ENCODE measurements at regions not wholly inside any gene's neighbourhood (a gene's known extent, or its start where the extent isn't known, plus 50 kb on each side); places are given as distances from the start of the nearest gene placed in this dataset.

DNA sequence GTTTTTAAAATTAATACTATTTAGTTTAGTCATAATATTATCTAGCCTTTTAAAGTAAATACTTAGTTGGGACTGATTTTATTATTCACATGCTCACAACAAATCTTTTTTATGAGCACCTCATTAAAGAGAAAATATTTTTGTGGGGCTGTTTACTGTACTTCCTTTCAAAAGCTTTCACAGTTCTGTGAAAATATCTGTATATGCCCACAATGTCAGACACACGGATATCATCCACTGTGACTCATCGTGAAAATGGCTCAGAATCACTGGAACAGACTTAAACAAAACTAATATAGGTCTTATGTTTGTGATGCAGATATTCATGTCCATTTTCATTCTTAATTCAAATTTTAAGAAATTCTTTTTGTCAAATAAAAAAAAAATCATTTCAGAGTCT, 305.2 kb downstream of the RAB38 start:
- TF ChIP-seq GATA3 (IDR thresholded peaks at IDR 0.05; ENCODE audit: low read depth, low read length): no peak
- TF ChIP-seq GATA2 (IDR thresholded peaks at IDR 0.05; ENCODE audit: low read depth, low read length): no peak

DNA sequence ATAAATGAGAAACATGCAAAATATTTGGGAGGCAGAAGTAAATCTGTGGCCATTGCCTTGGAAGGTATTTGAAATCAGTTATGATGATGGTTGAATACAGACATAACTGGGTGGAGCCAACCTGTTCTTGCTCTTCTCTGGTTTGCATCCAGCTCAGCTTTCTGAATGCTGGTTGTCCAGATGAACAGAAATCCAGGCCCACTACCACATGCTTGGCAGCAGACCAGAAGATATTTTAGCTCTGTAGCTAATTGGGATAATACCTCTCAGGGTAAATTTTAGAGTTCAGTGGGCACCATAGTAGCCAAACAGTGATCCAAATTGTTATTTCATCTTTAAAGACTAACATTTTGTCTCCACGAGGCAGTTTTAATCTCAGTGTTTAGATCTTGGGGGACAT, 308.3 kb downstream of the RAB38 start:
- TF ChIP-seq GATA3 (IDR thresholded peaks at IDR 0.05; ENCODE audit: low read depth, low read length): no peak

DNA sequence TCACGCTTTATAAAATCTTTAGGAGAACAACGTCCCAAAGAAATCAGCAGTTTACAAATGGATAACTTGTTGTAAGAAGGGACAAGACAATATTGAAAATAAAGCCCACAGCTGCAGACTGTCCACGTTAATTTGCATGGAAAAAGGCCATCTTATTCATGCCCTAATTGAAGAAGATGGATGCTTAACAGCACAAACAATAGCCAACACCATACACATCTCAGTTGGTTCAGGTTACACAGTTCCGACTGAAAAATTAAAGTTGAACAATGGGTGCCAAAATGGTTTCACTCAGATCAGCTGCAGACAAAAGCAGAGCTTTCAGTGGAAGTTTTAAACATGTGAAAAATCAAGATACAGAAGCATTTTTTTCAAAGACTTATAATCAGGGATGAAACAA, 314.2 kb downstream of the RAB38 start:
- TF ChIP-seq GATA2 (IDR thresholded peaks at IDR 0.05; ENCODE audit: low read depth, low read length): no peak
- TF ChIP-seq GATA3 (IDR thresholded peaks at IDR 0.05; ENCODE audit: low read depth, low read length): no peak

DNA sequence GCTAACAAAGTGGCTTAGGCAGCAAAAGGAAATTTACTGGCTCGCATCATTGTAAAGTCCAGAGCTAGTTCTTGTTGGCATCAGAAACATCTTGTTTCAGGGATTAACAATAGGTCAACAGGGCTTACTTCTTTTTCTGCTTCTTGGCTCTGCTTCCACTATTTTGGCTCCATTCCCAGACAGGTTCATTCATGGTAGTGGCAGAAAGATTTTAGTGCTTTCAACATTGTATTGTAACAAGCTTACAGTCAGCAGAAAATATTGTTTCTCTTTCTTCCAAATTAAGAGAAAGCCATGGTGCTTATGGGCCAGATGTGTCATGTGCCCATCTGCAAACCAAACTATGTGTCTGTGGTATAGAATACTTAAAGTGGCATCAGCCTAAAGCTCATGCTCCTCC, 315.6 kb downstream of the RAB38 start:
- no peak for TF ChIP-seq GATA3 (IDR thresholded peaks at IDR 0.05; ENCODE audit: low read depth, low read length)
- TF ChIP-seq GATA2 (IDR thresholded peaks at IDR 0.05; ENCODE audit: low read depth, low read length): no peak

DNA sequence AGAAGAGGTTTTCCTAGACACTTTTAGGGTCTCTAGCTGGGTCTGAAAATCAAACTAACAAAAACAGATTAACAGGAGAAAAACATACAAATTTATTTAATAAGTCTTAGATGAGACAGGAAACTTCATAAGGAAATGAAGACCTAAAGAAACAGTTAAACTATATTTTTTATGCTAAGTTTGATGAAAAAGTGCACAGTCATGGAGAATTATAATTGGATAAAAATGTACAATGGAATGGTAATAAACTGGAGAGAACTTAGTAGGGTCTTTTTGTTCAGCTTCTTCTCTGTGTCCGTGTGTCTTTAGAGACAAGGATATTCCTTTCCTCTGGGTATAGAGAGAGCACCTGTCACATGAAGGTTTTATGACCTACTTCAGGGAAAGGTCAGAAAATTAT, 323.4 kb downstream of the RAB38 start:
- no peak for TF ChIP-seq GATA3 (IDR thresholded peaks at IDR 0.05; ENCODE audit: low read depth, low read length)
- TF ChIP-seq GATA2 (IDR thresholded peaks at IDR 0.05; ENCODE audit: low read depth, low read length): no peak

DNA sequence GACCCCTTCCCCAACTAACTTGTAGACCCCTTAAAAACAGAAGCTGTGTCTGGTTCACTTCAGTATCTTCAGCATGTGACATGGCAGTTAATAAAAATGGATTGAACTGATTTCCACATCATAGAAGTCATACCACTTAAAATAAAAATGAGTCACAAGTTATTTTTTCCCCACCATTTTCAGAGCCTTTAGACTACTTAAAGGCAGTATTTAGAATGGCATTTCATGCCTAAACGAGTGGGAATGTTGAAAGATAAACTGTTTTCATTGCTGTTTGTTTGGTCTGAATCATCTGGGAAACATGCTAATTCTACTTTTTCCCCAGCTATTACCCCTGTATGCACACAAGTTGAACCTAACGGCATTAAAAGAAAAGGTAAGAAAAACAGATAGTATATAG, 324.0 kb downstream of the RAB38 start:
- TF ChIP-seq GATA3 (IDR thresholded peaks at IDR 0.05; ENCODE audit: low read depth, low read length) (no peak), GATA2 (IDR thresholded peaks at IDR 0.05; ENCODE audit: low read depth, low read length) (no peak)

DNA sequence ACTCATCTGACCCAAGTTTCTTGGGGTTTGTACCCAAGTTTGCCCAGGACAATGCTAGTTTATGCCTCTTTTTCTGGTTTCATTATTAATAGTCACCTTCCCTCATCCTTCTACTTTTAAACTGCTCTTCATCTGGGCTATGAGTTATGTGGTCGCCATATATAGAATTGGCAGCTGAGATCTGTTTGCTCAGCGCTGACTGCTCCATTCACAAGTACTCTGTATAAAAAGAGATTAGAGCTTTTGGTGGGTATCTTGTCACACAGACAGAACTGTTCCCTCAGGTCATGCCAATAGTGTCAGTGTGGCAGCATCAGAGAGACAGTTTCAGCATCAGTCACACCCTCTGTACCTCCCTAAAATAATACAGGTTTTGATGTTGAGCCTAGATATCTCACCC, 326.0 kb downstream of the RAB38 start:
- TF ChIP-seq GATA2 (IDR thresholded peaks at IDR 0.05; ENCODE audit: low read depth, low read length): no peak
- no peak for TF ChIP-seq GATA3 (IDR thresholded peaks at IDR 0.05; ENCODE audit: low read depth, low read length)

DNA sequence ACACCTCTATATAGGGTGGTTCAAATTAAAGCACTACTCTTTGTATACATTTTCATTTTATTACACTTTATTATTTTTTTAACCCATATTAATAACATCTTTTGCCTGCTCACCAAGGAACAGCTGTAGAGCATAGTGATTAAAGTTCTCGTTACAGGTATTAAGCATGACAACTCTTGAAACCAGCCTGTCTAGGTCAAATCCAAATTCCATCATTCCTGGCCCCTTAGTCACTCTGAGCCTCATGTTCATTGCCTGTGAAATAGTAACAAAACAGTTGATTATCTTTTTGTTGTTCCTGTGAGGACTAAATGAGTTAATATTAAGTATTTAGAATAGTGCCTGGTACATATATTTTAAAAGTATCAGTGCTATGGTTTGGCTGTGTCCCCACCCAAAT, 334.5 kb downstream of the RAB38 start:
- no peak for TF ChIP-seq GATA3 (IDR thresholded peaks at IDR 0.05; ENCODE audit: low read depth, low read length)
- no peak for TF ChIP-seq GATA2 (IDR thresholded peaks at IDR 0.05; ENCODE audit: low read depth, low read length)

DNA sequence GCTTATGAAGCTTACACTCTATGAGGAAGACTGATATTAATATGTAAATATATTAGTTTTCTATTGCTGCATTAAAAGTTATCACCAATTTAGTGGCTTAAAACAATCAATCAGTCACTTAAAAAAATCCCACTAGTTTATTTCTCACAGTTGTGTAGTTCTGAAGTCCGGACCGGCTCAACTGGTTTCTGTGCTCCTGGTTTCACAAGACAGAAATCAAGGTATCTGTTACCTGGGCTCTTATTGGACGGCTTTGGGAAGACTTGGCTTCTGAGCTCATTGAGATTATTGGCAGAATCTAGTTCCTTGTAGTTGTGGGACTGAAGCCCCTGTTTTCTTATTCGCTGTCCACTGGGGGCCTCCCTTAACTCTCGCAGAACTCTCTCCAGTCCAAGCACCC, 343.0 kb downstream of the RAB38 start:
- TF ChIP-seq GATA3 (IDR thresholded peaks at IDR 0.05; ENCODE audit: low read depth, low read length) (no peak), GATA2 (IDR thresholded peaks at IDR 0.05; ENCODE audit: low read depth, low read length) (no peak)

DNA sequence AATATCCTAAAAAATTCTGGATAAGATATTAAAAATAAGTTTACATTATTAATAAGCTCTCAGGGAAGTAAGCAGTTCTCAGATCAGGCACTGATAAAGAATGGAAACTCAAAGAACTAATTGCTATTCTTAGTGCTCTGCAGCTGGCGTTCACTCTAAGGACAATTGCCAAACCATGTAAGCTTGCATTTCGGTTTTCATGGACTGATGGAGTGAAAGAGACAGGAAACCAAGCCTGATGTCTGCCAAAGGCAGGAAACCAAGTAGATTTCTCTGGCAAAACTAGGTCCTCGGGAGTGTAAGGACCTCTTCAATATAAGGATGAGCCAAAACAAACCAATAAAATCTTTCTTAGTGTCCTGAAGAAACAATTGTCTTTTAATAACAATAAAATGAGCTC, 355.2 kb downstream of the RAB38 start:
- TF ChIP-seq GATA2 (IDR thresholded peaks at IDR 0.05; ENCODE audit: low read depth, low read length) (no peak), GATA3 (IDR thresholded peaks at IDR 0.05; ENCODE audit: low read depth, low read length) (no peak)

DNA sequence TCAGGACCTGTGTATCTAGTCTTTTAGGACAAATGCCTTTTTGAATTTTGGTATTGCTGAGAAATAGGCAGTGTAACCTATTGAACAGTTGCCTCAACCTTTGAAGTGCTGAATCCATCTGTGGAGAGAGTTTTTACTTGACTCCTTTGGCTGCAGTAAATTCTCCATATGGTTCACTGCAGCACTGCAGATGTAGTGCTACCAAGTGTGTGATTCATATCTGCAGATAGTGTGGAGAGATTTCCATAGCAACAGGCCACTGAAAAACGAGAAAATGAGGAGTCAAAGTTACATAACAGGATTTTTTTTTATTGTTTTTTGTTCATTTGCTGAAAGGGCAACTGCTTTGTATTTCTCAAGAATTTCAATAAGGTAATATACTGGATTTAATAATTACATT, 356.1 kb downstream of the RAB38 start:
- TF ChIP-seq GATA3 (IDR thresholded peaks at IDR 0.05; ENCODE audit: low read depth, low read length) (no peak), GATA2 (IDR thresholded peaks at IDR 0.05; ENCODE audit: low read depth, low read length) (no peak)

DNA sequence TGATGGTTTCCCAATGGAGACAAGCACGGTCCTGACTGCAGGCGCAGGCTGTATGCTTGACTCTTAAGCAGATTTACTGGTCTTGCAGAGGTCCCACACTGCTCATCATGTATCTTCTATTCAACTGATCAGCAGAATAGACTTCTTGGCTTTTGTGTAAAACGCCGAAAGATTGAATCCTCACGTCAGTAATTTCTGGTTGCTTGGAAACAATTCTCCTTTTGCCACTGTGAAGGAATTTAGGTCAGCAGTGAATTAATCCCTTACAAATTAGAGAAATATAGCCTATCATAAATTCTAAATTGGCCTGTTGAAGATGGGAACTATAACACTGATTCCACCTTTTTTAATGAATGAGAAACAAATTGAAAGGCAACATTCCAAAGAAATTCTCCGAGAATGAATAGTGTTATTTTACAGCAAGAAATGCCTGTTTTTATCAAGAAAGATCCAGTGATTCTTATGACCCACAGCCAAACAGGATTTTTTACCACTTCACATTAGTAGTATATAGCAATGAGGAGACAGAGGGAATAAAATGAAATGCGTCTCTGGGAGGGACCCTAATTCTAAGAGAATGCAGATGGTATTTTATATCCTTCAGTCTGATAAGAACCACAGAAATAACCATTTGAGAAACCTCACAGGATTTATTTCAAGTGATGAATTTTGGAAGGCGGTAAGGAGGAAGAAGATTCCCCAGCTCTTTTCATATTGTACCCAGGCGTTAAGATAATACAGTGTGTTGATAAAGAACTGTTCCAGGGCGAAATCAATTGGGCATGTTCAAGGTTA, 362.5 kb downstream of the RAB38 start:
- TF ChIP-seq GATA3 (IDR thresholded peaks at IDR 0.05; ENCODE audit: low read depth, low read length) (no peak), GATA2 (IDR thresholded peaks at IDR 0.05; ENCODE audit: low read depth, low read length) (no peak)

DNA sequence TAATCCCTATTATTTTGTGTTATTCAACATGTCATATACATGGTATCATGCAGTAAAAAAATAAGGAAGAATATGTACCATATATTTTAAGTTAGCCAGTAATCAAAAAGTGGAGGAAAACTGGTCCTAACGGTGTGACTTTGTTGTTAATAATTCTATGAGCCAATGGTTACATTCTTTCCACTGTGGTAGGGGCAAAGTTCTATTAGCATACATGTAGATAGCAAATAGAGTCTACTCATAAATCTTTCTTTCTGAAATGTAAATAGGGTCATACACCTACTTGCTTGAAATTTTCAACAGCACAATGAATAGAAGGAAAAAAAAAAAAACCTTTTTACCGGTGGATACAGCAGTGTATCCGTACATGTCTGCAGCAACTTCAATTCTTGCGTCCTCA, 364.8 kb downstream of the RAB38 start:
- TF ChIP-seq GATA2 (IDR thresholded peaks at IDR 0.05; ENCODE audit: low read depth, low read length) (no peak), GATA3 (IDR thresholded peaks at IDR 0.05; ENCODE audit: low read depth, low read length) (no peak)

DNA sequence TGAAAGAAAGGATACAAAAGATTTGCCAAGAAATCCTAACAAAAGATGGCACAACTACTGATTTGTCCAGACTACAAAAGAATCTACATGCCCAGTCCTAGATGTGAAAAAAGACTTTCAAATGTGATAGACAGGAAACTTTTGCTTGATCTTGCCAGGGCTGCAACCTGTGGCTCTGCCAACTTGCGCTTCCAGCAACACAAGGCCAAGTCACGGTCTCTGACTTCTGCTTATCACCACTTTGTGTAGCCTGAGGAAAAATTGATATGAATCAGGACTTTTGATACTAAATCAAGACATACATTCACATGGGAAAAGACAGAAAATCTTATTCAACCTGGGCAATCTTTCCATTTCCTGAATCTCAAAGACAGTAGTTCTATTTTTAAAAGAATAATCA, 366.0 kb downstream of the RAB38 start:
- TF ChIP-seq GATA2 (IDR thresholded peaks at IDR 0.05; ENCODE audit: low read depth, low read length) (no peak), GATA3 (IDR thresholded peaks at IDR 0.05; ENCODE audit: low read depth, low read length) (no peak)

DNA sequence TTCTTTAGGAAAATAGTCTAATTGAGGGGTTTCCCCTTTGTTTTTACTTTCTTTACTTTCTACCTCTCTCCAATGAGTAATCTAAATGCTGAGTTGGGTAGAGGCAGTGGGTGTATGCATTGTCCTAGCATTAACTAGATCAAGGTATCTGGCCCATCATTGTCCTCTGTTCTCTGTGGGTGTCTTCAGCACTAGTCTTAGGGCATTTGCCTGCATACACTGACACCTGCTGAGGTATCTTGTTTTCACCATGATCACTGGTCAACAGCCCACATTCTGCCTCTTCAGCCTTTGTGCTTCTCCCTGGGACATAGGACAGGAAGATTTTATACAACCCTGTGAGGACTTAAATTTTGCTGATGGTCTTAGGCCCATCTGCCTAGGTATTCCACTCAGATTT, 371.1 kb downstream of the RAB38 start:
- TF ChIP-seq GATA2 (IDR thresholded peaks at IDR 0.05; ENCODE audit: low read depth, low read length): no peak
- TF ChIP-seq GATA3 (IDR thresholded peaks at IDR 0.05; ENCODE audit: low read depth, low read length): no peak

DNA sequence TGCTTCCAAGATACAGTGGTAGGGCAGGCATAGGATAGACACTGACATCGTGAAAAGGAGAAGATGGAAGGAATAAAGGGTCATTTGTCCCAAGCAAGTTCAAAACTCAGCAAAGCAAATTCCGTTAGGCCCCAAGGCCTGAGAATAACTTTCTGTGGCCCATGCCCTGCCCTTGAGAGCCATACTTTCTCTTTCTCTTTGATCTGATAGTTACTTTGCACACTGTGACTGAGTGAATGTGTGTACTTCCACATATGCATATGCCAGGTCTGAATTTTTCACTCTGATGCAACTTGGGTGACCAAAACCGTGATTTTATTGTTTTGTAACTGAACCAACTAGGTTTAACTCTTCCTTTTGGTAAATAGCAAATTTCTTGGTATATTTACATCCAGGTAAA, 371.5 kb downstream of the RAB38 start:
- TF ChIP-seq GATA2 (IDR thresholded peaks at IDR 0.05; ENCODE audit: low read depth, low read length): no peak
- TF ChIP-seq GATA3 (IDR thresholded peaks at IDR 0.05; ENCODE audit: low read depth, low read length): no peak
